Vagina (tissue), 2 donors: ENCODE measurements at regions not wholly inside any gene's neighbourhood (a gene's known extent, or its start where the extent isn't known, plus 50 kb on each side); places are given as distances from the start of the nearest gene placed in this dataset.

Experiments
- CTCF ChIP-seq, 3 experiments: fragments of 450-650 bp in 2 of 3; fragments of 200-600 bp in 1 of 3; sonication (generic) in 1 of 3; IDR thresholded peaks; one replicate each; pipeline ENCODE4 v1.5.1; 2017 to 2019; ENCODE audit warnings: antibody characterized with exemption in 3 of 3, mild to moderate bottlenecking in 2 of 3, moderate library complexity in 2 of 3
- POLR2A ChIP-seq, 2 donors: fragments of 450-650 bp; IDR thresholded peaks; one replicate each; pipeline ENCODE4 v1.6.1; 2017; ENCODE audit warnings: antibody characterized with exemption in 2 of 2, mild to moderate bottlenecking in 2 of 2, moderate library complexity in 2 of 2
- POLR2AphosphoS5 ChIP-seq, 2 donors: sonication (generic); formaldehyde crosslinking; IDR thresholded peaks; one replicate each; pipeline ENCODE4 v1.9.0; 2017; ENCODE audit warnings: antibody characterized with exemption in 2 of 2, mild to moderate bottlenecking in 2 of 2, low read depth in 1 of 2; ENCODE audit not compliant: insufficient read depth in 1 of 2

- TF ChIP-seq CTCF (IDR thresholded peaks at IDR 0.05) (no peak), POLR2AphosphoS5 (IDR thresholded peaks at IDR 0.05; ENCODE audit: insufficient read depth in 1 of 2, low read depth in 1 of 2) (no peak), POLR2A (IDR thresholded peaks at IDR 0.05) (no peak)
These were observed 56.5 kb upstream of the ACSL3 start for GRCh38 chr2:222804351-222804750.
